ENCODE measurements at regions not wholly inside any gene's neighbourhood (a gene's known extent, or its start where the extent isn't known, plus 50 kb on each side); places are given as distances from the start of the nearest gene placed in this dataset.
"Not testable (repeated sequence)": the region's sequence is repeated elsewhere in the genome, so short reads cannot be mapped to it uniquely, and the experiment has no call there.

DNA sequence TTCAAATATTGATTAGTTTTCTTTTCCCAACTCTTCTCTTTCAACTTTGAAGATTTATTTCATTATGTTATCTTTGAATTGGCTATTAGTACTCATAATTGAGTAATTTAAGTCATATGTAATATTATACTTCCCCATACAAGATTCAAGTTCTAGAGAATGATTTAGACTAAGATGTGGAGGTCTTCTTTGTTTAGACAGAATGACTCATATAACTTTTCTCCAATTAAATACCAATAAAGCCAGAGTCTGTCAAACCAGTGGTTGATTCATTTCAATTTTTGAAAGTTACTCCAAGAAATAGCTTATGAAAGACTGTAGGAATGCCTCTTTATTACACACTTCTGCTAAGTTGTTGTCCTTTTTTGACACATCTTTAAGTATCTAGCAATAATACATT is 115.8 kb upstream of the SLC35F3 start:
- DNase-seq (ENCODE audit: low read depth in 2 of 3, low spot score in 2 of 3), result no peak

- no peak for DNase-seq (ENCODE audit: low read depth in 2 of 3, low spot score in 2 of 3)
Measured at GRCh38 chr1:233790121-233790520, 114.4 kb upstream of the SLC35F3 start.

GRCh38 chr1:233790662-233791371 is 113.7 kb upstream of the SLC35F3 start:
- peak in 1 of 3 experiments; percentile 1 for DNase-seq (ENCODE audit: low read depth in 2 of 3, low spot score in 2 of 3)

DNA sequence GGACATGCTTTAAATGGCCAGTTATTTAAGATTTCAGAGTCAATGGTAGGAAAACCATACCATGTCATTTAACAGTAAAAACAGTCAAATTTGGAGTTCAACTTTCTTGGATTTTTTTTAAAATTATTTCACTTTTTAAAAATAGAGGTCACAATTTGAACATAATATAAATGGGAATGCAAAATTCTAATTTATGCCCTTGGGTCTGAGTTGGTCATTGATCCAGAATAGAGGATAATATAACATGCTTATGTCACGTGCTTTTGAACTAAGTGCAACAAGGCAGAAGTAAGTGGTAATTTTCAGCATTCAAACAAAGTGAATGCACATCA is 113.1 kb upstream of the SLC35F3 start:
- DNase-seq (ENCODE audit: low read depth in 2 of 3, low spot score in 2 of 3), result no peak

- DNase-seq (ENCODE audit: low read depth in 2 of 3, low spot score in 2 of 3), result no peak
Measured at GRCh38 chr1:233791721-233792120, 112.8 kb upstream of the SLC35F3 start.

GRCh38 chr1:233794863-233795262 is 109.6 kb upstream of the SLC35F3 start:
- DNase-seq (ENCODE audit: low read depth in 2 of 3, low spot score in 2 of 3), result no peak

GRCh38 chr1:233796146-233796783 is 108.2 kb upstream of the SLC35F3 start:
- DNase-seq (ENCODE audit: low read depth in 2 of 3, low spot score in 2 of 3), result no peak

GRCh38 chr1:233802611-233803010 is 101.9 kb upstream of the SLC35F3 start:
- no peak for DNase-seq (ENCODE audit: low read depth in 2 of 3, low spot score in 2 of 3)

GRCh38 chr1:233805786-233806185 is 98.7 kb upstream of the SLC35F3 start:
- no peak for DNase-seq (ENCODE audit: low read depth in 2 of 3, low spot score in 2 of 3)

DNA sequence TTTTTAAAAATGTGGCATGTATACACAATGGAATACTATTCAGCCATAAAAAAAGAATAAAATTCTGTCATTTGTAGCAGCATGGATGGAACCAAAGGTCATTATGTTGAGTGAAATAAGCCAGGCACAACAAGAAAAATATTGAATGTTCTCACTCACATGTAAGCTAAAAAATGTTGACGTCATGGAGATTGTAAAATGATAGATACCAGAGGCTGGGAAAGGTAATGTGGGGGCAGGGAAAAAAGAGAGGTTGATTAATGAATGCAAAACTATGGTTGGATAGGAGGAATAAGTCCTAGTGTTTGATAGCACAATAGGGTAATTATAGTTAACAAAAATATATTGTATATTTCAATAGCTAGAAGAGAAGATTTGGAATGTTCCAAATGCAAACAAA is 89.1 kb upstream of the SLC35F3 start:
- DNase-seq (ENCODE audit: low read depth in 2 of 3, low spot score in 2 of 3), result no peak

GRCh38 chr1:233815865-233816264 is 88.6 kb upstream of the SLC35F3 start:
- no peak for DNase-seq (ENCODE audit: low read depth in 2 of 3, low spot score in 2 of 3)

DNA sequence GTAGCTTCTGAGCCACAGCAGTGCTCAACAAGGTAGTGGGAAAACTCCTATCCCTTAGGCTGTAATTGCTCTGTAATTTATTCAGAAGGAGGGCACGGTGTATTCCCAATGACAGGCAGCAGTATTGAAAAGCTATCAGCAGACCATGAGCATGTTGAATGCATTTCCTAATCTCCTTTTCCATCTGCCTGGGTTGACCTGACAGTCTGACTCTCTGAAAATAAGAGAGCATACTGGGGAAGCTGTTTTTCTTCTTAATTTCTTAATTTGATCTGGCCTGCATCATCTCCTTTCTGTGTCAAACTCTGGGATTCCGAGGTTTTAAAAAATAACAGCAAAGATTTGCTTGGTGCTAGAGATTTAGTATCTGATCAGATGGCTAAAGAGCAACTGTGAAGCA is 88.1 kb upstream of the SLC35F3 start:
- DNase-seq (ENCODE audit: low read depth in 2 of 3, low spot score in 2 of 3), result no peak

DNA sequence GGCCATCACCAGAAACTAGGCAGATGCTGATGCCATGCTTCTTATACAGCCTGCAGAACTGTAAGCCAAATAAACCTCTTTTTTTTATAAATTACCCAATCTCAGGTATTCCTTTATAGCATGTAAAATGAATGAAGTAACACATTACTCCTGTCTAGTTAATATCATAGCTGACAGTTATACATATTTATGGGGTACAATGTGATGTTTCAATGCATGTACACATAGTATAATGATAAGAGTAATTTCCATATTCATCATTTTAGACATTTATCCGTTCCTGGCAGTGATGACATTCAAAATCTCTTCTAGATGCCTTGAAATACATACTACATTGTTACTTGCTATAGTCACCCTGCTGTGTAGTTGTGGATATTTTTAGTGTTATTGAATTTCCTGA is 85.4 kb upstream of the SLC35F3 start:
- DNase-seq (ENCODE audit: low read depth in 2 of 3, low spot score in 2 of 3), result no peak

DNA sequence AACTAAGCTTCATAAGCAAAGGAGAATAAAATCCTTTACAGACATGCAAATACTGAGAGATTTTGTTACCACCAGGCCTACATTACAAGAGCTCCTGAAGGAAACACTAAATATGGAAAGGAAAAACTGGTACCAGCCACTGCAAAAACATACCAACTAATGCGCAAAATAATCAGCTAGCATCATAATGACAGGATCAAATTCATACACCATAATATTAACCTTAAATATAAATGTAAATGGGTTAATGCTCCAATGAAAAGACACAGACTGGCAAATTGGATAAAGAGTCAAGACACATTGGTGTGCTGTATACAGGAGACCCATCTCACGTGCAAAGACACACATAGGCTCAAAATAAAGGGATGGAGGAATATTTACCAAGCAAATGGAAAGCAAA is 80.3 kb upstream of the SLC35F3 start:
- not testable (repeated sequence) for DNase-seq (ENCODE audit: low read depth in 2 of 3, low spot score in 2 of 3)

GRCh38 chr1:233827937-233828336 is 76.5 kb upstream of the SLC35F3 start:
- not testable (repeated sequence) for DNase-seq (ENCODE audit: low read depth in 2 of 3, low spot score in 2 of 3)

GRCh38 chr1:233828480-233828879 is 76.0 kb upstream of the SLC35F3 start:
- DNase-seq (ENCODE audit: low read depth in 2 of 3, low spot score in 2 of 3), result no peak

- DNase-seq (ENCODE audit: low read depth in 2 of 3, low spot score in 2 of 3), result no peak
Measured at GRCh38 chr1:233834609-233835008, 69.9 kb upstream of the SLC35F3 start.

- DNase-seq (ENCODE audit: low read depth in 2 of 3, low spot score in 2 of 3), result not testable (repeated sequence)
Measured at GRCh38 chr1:233838207-233838606, 66.3 kb upstream of the SLC35F3 start.

DNA sequence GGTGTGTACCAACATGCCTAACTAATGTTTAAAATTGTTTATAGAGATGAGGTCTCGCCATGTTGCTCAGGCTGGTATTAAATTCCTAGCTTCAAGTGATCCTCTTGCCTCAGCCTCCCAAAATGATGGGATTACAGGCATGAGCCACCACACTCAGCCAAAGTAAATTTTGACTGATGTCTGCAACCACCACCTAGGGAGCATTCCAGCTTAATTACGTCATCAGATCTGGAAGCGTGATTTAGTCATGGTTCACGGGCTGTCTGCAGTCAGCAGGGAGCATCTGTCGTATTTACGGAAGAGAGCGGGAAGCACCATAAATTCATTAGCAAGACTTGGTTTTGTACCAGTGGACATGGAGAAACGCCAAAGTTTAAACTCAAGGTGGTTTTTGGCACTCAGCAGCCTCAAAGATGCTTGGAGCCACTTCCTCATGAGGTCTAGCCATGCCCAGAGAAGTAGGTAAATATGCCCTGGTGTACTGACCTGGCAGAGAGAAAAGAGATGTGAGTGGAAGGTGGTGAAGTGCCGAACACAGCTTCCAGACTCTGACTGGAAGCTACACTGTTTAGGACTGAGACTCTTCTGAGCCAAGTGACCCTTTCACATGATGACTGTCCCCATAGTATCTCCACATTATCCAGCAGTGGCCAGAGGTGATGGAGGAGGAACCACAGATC is 60.8 kb upstream of the SLC35F3 start:
- no peak for DNase-seq (ENCODE audit: low read depth in 2 of 3, low spot score in 2 of 3)

GRCh38 chr1:233844275-233844674 is 60.2 kb upstream of the SLC35F3 start:
- DNase-seq (ENCODE audit: low read depth in 2 of 3, low spot score in 2 of 3), result no peak

DNA sequence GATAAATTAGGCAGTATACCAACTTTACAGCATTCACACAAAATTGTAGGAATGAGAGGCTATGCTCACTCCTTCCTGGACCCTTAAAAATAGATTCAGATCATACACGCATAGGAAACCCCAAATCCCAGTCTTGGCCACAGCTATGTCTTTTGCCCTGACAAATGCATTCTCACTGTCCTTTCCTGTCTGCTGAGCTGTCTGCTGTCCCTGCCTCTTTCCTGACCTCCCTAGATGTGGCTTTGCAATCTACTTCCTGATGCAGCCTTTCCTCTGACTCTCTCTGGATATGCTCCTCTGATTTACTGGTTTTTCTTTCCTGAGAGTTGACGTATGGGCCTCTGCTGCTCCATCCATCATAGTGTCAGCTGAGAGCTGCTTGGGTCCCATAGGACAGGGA is 59.8 kb upstream of the SLC35F3 start:
- no peak for DNase-seq (ENCODE audit: low read depth in 2 of 3, low spot score in 2 of 3)

All from activated CD8-positive, alpha-beta memory T cell treated with anti-CD3 and anti-CD28 coated beads for 48 hours (primary cell).